ENCODE measurements at regions not wholly inside any gene's neighbourhood (a gene's known extent, or its start where the extent isn't known, plus 50 kb on each side); places are given as distances from the start of the nearest gene placed in this dataset.

GRCh38 chrX:63576533-63576932 lies 208.5 kb downstream of the ARHGEF9 start:
- TF ChIP-seq CTCF (IDR thresholded peaks at IDR 0.05; ENCODE audit: borderline replicate concordance, extremely low read depth, low read length, poor library complexity, severe bottlenecking), result no peak
- TF ChIP-seq EZH2 (IDR thresholded peaks at IDR 0.05; ENCODE audit: borderline replicate concordance, low read depth, low read length, severe bottlenecking), result no peak

Measured in DND-41 (cell line).